Umbilical cord (tissue), 1 donor: ENCODE measurements at regions not wholly inside any gene's neighbourhood (a gene's known extent, or its start where the extent isn't known, plus 50 kb on each side); places are given as distances from the start of the nearest gene placed in this dataset.
"Not testable (repeated sequence)": the region's sequence is repeated elsewhere in the genome, so short reads cannot be mapped to it uniquely, and the experiment has no call there.

Experiments used
- DNase-seq: peaks from one replicate; pipeline ENCODE4 v3.0.0-alpha.2; 2015; ENCODE audit warnings: low spot score

DNA sequence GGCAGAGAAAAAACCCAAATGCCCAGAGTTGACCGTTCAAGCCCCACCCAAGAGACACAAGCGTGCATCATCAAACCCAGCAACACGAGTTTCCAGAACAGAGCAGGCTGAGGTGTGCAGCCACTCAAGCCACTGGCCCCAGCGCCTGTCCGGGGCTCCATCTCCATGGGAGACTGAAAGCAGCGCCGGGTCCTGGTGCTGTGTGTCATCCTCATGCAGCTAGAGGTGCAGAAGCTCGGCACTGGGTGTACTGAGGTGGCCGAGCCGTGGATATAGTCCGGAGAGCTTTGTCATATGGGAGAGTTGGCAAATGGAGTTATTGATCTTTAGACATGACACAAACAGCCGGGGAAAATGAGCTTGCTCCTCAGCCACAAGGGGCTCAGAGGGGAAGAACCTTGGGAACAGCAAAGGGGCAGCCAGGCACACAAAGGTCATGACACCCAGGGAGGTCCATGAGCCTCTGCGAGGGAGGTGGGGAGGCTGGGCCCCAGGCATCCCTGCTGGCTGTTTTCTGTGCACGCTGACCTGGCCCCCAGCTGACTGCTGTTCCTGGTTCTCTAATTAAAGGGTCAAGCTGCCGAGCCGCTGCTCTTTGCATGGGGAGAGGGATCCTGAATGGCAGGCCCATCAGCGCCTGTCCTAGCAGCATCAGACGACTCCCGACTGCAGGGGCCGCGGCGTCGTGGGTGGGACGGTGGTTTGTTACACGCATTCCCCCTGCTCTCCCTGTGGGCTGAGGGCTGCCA, 145.4 kb upstream of the SFSWAP start:
- no peak for DNase-seq

DNA sequence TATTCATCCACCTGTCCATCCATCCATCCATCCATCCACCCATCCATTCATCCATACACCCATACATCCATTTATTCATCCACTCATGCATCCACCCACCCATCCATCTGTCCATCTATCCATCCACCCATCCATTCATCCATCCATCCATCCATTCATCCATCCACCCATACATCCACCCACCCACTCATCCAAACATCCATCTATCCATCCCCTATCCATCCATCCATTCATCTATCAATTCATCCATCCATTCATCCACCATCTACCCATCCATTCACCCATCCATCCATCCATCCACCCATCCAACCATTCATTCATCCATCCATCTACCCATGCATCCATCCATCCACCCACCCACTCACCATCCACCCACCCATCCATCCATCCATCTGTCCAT, 142.6 kb upstream of the SFSWAP start:
- no peak for DNase-seq

DNA sequence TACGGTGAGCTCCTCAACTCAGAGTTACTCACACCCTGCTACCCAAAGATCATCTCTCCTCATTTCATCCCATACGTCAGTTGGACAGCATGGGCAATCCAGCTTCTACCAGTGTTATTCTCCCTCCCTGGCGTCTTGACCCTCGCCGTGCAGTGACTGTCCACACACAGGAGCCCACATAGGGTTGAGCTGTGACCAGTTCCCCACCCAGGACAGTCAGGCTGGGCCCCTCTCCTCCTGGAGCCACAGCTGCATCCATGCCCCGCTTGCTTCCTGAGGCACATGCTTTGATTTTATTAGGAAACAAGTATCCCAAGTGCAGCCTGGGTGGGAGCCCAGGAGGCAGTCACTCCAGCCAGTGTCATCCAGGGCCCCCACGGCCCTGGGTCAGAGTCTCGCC, 140.3 kb upstream of the SFSWAP start:
- DNase-seq: no peak

DNA sequence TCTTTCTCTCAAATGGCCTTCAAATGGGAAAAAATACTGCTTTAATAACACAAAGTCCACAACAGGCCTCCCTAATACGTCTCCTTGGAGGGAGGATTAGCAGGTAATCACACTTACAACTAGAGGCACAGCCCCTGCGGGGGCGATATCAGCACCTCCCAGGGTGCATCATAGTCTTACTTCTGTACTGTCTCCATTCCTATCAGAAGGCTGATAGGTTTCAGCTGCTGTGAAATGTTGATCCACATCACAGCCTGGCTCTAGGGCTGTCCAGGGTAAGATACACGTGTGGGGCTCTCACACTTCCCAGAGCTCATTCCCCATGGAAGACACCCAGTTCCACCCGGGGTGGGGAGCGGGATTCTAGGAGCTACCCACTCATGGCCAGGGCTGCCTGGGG, 139.1 kb upstream of the SFSWAP start:
- no peak for DNase-seq

DNA sequence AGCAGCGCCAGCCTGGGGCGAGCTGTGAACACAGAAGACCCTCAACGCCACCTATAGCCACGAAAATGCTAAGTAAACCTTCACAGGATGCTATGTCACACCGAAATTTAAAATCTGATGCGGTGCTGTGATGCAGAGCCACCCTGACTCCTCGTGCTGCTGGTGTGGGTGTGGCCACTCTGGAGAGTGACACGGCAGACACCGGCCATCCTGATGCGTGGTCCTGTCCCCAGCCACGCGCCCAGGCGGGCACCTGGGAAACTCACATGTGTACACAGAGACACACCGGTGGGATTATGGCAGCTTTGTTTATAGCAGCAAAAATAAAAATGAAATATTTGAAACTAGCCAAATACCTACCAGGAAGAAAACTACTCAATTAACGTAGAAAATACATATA, 138.3 kb upstream of the SFSWAP start:
- no peak for DNase-seq

DNA sequence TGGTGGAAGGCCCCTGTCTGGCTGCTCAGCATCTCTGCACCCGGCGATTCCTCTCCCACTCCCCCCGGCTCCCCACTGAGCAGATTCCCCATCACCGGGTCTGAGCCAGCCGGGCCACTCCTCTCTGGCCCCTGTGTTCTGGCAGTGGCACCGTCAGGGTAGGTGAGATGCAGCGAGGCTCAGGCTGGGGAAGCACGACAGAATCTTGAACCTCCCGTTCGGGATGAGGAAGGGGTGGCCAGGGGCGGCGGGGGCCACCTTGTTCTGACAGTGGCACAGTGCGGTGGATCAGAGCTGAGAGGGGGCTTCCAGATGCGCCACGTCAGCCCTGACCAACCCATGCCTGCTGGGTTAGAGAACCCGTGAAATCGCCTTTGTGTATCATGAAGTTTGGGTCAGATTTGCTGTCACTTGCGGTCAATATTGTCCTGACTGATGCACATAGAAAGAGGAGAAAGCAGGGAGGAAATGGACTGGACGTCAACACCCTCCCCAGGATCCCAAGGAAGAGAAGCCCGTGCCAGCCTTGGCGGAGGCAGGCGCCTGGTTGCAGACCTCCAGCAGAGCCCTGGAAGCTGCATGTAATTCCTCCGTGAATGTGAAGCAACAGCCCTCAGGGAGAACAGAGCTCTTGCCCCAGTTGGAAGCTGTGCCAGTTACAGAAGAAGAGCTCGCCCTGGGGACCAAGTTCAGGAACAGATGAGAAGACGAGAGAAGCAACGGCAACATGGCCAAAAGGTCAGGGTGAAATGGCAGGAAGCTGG, 137.1 kb upstream of the SFSWAP start:
- no peak for DNase-seq

DNA sequence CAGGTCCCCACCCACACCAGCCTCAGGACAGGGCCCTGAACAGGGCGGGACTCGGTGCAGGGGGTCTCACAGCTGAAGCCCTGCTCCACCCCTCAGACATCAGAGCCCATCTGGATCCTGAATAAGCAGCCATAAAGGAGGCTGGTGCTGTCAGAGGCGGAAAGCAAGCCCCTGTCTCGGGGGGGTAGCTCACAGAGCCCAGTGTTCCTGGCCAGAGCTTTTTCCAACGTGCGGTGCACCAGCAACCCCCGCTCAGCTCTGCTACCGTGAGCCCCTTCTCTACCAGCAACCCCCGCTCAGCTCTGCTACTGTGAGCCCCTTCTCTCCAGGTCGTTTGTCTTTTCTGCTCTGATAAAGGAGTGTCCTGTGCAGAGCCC, 136.5 kb upstream of the SFSWAP start:
- DNase-seq: no peak

DNA sequence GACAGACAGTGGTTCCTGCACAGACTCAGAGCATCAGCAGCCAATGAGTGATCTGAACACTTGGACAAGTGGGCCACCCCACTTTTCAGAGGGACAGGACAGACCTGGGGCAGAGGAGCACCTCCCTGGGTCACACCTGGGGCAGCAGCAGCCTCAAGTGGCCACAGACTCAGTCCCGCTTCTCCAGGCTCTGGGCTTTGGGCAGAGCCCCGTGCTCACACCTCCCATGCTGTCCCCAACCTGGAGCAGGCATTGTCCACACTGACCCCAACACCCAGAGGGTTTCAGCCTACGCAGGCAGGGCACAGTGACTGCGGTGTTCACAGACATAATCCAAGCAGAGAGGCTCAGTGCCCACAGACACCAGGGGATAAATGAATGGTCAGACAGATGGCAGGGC, 135.5 kb upstream of the SFSWAP start:
- DNase-seq: no peak

DNA sequence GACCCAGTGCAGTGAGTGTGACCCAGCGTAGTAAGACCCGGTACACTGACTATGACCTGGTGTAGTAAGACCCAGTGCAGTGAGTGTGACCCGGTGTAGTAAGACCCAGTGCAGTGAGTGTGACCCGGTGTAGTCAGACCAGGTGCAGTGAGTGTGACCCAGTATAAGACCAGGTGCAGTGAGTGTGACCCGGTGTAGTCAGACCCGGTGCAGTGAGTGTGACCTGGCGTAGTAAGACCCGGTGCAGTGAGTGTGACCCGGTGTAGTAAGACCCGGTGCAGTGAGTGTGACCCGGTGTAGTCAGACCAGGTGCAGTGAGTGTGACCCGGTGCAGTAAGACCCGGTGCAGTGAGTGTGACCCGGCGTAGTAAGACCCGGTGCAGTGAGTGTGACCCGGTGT, 134.2 kb upstream of the SFSWAP start:
- DNase-seq: not testable (repeated sequence)

DNA sequence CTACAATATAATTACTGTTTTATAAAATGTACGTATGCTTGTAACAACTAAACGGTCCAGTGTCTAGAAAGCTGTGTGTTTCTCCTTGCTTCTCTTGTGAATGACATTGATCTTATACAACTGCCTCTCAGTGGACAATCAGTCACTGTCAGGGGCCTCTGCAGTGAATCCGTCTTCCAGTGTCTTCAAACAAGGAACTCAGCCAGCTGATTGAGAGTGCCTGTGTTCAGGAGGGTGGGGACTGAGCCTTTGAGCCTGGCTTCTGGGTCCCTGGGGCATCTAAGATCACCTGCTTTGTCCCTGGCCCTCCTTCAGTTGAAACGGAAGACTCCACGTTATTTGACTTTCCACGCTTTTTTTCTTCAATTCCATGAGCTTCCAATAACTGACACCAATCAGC, 133.1 kb upstream of the SFSWAP start:
- DNase-seq: no peak

DNA sequence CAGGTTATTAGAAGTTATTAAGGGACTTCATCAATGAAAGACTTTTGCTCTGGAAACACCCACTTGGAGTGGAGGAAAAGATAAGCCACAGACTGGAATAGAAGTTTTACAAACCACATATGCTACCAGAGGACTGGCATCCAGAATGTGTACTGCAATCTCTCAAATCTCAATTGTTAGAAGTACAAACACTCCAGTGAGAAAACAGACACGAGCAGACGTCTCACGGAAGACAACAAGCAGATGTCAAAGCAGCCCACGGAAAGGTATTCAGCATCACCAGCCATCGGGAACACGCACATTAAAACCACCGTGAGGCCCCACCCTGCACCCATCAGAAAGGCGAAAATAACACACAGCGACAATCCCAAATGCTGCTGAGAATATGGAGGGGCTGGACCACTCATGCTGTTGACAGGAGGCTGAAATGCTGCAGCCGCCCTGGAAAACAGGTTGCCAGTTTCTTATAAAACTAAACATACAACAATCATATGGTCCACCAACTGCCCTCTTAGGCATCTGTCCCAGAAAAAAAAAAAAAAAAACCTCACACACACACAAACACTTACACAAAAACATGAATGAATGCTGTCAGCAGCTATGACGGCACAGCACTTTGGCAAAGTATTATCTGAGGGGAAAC, 131.9 kb upstream of the SFSWAP start:
- no peak for DNase-seq

DNA sequence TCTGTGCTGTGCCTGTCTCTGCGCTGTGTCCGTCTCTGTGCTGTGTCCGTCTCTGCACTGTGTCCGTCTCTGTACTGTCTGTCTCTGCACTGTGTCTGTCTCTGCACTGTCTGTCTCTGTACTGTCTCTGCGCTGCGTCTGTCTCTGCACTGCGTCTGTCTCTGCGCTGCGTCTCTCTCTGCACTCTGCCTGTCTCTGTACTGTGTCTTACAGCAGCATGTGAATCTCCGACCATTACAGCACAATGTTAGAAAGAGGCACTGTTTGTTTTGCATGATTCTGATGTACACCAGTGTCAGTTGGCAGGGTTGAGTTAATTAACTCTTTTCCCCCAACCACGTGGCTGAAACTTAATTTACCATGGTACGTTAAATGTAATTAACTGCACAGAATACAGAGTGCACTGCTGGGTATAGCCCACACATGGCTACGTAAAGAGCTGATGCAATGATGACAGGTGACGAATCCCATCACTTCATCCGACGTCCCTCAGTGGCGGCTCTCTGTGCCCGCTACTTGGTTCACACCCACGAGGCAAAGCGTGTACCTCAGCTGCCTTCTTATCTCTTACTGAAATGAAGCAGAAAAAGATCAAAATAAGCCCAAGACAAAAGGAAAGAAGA, 127.7 kb upstream of the SFSWAP start:
- no peak for DNase-seq

DNA sequence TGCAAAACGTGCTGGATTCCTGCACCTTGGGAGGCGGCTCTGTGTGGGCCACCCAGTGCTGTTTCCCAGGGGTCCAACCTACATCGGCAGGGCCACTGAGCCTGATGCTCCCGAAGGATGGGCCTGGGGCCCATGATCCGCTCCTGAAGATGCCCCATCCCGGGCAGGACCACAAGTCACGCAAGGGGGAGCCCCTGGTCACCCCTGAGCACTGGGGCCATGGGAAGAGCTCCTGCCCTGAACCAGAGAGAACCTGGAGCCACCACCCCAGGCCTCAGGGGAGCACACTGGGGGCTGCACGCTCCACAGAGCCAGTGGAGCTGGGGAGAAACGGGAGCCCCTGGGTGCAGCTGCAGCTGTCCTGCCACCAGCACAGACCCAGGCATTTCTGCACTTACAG, 124.6 kb upstream of the SFSWAP start:
- no peak for DNase-seq

DNA sequence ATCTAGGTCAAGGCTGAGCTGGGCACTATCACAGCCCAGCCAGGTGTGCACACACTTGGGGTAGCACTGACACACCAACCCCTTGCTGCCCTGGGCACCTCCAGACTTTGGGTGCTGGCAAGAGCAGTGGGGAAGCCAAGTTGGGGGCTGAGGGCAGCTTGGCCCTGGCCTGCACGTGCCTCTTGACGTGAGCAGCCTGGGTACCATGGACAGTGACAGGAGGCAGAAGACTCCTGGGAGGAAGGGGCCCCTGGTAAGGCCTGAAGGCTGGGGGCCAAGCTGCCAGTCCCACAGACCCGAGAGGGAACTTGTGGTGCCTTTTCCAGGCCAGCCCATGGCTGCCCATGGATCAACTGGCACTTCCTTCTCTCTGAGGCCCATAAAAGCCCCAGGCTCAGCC, 124.1 kb upstream of the SFSWAP start:
- DNase-seq: no peak

DNA sequence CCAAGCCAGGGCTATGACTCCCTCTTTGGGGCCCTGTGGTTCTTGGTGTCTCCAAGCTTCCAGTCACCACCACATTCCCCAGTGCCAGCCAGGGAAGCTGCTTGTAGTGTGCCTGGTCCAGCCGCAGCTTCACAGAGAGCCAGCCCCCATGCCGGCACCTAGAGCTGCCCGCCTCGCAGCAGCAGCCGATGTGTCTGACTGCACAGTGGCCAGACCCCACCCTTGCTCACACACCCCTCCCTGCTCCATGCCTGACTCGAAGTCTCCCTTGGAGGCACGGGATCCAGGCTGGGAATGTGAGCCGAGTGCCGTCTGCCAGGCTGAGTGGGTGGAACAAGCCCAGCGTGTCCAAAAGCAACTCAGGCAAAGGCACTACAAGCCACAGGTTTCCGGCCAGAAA, 123.3 kb upstream of the SFSWAP start:
- DNase-seq: no peak

DNA sequence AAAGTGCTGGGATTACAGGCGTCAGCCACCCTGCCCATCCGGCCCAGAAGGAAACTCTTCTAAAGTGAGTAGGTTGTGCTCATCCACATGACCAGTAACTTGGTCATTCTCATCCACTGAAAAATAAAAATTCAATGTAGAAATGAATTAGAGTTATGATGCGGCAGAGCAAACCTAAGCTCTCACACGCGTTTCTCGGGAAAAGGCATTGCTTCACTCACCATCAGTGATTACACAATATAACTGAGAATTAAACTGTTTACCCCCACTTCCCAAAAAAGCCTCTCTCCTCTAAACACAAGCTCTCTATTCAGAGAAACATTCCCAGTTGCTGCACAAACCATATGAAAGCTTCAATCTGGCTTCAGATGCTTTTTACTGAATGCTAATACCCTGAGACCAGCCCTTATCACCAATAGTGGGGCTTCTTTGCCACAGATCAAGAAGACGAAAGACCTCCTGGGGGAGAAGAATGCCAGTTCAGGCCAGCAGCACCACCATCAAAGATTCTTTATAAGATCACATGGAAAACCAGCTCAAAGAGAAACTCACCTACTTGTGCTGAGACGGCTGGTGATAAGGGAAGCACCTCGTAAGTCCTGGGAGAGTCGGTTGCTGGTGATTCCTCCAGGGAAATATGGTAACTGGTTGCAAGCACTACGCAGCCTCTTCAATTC, 121.5 kb upstream of the SFSWAP start:
- no peak for DNase-seq

DNA sequence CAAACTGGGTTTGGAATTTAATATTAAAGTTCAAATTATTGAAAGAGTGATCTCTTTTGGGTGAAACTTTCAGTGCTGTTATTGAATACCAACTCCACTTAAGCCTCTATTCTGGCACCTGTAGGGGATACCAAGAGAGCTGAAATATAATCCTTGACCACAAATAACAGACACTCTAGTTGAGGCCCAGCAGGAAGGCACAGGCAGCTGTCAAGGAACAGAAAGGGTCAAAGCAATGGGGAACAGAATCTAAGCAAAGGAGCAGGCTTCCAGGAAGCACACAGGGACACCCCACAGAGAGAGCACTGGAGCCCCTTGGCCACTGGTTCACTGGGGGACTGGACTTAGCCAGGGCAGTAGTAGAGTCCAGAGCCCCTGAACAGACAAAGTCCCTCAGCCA, 120.9 kb upstream of the SFSWAP start:
- DNase-seq: no peak

DNA sequence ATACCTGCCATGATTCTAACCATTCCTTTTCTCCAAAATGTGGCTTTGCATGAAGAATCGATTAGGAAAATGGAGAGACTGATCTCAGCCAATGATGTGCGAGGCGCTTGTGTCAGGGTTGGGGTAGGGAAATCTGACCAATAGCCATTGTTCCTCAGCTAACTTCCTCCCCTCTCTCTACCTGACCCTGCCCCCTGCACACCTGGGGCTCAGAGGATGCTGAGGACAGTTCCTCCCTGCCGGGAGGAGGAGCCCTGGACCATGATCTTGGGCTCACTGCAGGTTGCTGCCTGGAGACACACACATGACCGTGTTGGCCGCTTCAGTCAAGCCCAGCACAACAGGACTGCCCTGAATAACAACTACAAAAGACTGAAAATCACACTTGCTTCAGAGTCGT, 119.8 kb upstream of the SFSWAP start:
- no peak for DNase-seq

DNA sequence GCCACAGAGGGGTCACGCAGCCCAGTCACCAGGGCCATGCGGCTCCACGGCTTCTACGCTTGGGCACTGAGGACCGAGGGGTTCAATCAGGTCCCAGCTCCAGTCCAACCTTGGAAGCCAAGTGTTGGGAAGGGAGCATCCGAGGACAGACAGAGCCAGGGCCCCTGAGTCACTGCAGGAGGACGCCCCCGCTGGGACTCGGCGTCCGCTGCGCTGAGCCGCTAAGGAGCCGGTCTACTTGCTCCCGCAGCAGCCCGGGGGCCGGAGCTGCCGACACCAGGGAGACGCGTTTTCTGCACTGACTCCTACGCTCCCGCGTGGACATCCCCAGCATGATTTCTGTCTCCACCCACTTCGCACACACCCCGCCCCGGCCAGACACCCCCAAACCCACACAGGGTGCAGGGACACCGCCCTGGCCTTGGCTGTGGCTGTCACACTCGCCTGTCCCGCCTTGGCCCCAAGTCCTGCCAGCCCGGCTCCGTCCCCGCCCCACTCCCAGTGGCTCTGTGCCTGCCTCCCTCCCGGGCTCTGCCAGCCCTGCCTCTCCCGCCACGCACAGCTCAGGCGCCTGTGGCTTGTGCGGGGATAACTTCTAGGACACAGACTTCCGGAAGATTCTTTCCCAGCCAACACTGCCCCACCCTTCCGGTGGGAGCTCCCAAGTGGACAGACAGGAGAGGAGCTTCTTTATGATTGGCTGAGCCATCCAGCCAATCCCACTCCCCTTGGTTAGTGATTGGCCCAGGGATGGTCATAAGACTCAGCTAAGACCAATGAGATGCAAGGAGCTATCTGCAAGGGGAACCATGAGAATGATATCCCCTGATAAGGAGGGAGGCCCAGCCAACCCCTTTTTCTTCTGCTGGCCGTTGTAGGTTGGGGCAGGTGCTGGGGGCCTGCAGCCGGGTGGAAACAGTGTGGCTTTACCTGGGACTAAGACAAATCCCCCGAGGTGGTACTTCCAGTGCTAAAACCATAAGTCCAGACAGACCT, 118.9 kb upstream of the SFSWAP start:
- no peak for DNase-seq

DNA sequence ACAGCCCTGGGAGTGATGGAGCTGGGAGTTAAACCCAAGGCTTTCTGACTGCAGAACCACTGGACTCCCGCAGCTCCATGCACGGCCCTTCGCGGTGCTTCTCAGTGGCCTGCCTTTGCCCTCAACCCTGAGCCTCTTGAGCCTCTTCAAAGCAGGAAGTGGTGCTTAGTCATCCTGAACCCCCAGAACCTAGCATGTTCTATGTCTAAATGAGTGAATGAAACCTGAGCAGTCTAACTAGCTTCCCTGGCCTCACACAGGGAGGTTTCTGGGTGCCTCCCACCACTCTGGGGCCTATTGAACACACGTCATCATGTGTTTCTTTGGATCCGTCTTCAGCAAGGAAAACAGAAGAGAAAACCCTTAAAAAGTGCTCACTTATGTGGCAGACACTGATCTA, 117.9 kb upstream of the SFSWAP start:
- no peak for DNase-seq

DNA sequence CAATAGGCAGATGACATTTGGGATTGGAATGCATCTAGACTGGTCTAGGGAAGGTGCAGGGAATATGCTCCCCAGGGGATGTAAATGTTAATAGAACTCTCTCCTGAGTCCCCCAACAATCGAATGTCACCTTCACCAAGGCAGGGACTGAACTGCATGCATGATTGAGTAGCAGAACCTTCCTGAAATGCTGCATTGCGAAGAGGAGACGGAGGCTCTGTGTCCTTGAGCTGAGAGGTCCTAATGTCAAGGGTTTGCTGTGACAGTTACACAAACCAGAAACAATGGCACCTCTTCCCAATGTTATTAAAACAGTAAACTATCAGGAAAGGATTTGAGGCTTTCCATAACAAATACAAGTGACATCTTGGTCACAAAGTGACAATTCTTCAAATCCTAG, 117.5 kb upstream of the SFSWAP start:
- DNase-seq: no peak
